Right ventricle myocardium superior (tissue), 1 donor: ENCODE measurements at regions not wholly inside any gene's neighbourhood (a gene's known extent, or its start where the extent isn't known, plus 50 kb on each side); places are given as distances from the start of the nearest gene placed in this dataset.

Experiments used
- ATAC-seq: fragments of 200-7000 bp; cut with Tn5 transposase; one replicate; pipeline ENCODE4 v1.9.1; 2020; ENCODE audit warnings: mild to moderate bottlenecking; ENCODE audit not compliant: poor library complexity
- DNase-seq: peaks from one replicate; pipeline ENCODE4 v3.0.0-alpha.2; 2020
- intact Hi-C: fragments of 100-400 bp; cut with DNase I; formaldehyde crosslinking; loops from one replicate; pipeline ENCODE4 v1.11.2; 2022
- donor health status: DM: no; HTN: yes; CAD: no; lungs with severe emphysema.

DNA sequence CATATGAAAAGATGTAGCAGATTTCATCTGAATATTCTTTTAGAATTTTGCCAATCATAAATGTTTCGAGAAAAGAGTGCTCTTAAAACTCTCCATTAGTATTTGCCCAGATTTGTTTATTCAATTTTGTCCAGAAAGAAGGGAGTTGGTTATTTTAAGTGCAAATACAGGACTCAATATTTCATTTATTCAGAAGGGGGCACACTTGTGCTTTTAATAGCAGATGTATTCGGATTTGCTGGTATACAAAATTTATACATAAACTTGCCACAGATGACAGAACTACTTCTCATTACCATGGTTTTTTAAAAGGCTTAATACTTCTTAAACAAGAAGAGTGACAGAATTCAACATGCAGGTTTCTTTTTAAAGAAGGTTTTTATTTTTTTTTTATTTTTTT, 69.8 kb upstream of the GRM7 start:
- DNase-seq (no peak), ATAC-seq (no peak)
- intact Hi-C loops: no loop called here

DNA sequence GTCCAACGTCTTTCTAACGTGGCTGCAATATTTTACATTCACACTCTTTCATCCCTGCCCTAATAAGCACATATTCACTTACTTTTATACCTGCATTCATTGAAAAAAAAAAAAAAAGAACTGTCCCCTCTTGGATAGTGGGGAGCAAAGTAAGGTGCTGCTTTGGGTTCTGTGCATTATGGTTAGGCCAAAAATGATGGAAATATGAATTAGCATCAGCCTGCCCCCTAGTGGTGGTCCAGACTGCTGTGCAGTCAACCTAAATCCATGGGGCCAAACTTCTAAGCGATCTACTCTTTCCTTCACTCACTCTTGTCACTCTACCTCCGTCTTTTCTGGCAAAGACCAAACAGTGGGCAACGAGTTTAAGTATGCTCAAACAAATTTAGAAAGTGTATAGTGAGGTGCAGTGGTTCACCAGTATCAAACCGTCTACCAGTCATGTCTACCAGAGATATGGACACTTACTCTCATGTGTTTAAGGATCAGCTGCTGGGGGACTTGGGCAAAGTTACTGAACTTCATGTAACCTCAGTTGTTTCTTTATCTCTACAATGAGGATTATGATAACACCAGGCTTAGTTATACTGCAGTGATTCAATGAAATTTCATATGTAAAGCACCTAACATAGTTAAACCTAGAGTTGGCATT, 61.5 kb upstream of the GRM7 start:
- intact Hi-C loops: loop anchor here (5.0 kb wide), 1 partner anchor 407 kb away; no protein-coding TSS in a partner anchor
- DNase-seq (no peak), ATAC-seq (peak; percentile 75)

DNA sequence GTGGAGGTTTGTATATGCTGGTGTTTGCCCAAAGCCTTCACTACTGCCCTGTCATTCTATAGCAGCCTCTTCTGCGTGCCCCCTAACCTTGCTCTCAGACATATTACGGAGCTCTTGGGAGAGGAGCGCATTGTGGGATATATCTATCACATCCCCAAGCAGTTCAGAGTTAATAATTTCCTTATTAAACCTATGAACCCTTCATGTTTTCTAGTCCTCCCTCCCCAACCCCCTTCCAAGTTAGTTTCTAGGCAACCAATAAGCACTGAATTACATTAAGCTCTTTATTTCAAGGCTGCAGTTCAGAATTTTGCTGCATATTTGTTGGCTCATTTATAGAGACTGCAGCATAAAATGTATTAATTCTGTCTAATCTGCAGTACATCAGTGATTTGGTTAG, 57.3 kb upstream of the GRM7 start:
- intact Hi-C loops: no loop called here
- no peak for DNase-seq
- no peak for ATAC-seq

DNA sequence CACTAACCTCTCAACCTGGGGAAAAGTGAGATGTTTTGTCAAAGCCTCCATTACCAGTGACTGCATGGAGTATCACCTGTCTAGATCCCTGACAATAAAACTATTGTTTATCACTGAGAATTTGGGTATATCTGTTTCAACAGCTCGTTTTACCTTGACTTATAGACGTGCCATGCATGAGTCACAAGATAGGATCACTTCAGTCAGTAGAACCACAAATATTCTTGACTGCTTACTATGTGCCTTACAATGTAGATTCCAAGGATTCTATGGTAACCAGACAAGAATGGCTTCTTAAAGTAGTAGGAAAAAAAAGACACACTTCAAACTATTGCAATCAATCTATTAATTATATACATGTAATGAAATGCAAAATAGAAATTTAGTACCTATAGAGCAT, 55.7 kb upstream of the GRM7 start:
- intact Hi-C loops: no loop called here
- ATAC-seq (no peak), DNase-seq (no peak)

DNA sequence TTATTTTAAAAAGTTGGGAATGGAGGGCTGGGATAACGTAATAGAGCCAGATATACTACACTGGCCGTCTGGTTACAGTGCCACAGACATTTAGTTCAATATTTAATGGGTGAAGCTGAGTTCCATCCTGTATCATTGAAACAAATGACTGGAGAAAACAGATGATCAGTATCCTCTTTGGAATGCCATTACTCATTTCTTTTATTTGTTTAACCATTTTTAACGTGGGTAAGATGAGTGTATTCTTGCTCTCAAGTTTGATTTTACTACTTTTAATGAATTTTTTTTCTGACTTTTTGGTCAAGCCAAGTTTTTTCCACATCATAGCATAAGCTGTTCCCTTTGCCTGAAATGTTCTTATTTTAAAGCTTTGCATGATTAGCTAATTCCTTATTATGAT, 53.9 kb upstream of the GRM7 start:
- no peak for ATAC-seq

DNA sequence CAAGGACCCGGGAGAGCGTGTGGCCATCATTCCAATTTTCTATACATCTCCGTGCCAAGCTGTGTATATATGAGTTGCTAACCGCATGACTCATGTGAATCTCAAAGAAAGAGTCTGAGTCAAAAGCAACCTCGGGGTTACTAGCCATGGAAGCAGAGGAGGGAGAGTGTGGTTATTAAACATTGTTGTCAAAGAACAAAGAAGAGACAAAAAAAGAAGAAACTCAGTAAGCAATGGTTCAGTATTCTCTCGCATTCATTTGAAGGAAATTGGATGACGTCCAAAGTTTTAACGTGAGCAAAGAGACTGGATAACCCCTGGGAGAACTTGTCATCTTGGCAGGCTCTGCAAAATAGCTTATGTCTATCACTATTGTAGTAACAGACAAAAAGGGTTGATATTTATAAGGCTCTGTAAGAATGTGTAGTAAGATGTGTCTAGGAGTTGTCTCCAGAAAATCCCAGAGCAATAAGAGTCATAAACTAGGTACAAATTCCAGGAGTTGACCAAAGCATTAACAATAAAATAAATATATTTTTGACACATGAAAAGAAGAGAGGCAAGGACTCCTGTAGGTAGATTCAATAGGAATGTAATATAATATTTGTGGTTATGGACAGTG, 52.8 kb upstream of the GRM7 start:
- intact Hi-C loops: no loop called here
- no peak for DNase-seq
- no peak for ATAC-seq

More for the DNA sequence above, 53.9 kb upstream of the GRM7 start:
- intact Hi-C loops: no loop called here
- no peak for DNase-seq

DNA sequence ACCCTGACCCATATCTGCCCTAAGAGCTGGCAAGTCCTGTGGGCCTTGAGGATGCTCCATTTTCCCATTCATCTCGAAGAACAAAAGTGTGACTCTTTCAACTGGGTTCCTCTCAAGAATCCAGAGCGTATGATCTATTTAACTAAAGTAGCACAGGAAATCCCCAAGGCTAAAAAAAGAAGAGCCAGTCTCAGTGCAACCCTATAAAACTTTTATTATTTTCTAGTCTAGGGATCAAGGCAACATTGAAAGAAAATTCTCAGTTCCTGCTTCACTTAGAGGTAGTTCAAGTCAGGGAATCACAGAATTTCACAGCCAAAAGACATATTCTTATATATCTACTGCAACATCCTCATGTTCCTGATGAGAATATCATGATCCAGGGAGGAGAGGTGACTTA, 51.6 kb upstream of the GRM7 start:
- DNase-seq: no peak
- no peak for ATAC-seq
- intact Hi-C loops: no loop called here
